ENCODE measurements at regions not wholly inside any gene's neighbourhood (a gene's known extent, or its start where the extent isn't known, plus 50 kb on each side); places are given as distances from the start of the nearest gene placed in this dataset.
"Not testable (repeated sequence)": the region's sequence is repeated elsewhere in the genome, so short reads cannot be mapped to it uniquely, and the experiment has no call there.

GRCh38 chr18:45340884-45341283, 274.4 kb upstream of the SLC14A2 start:
- no peak for DNase-seq (ENCODE audit: low read depth in 3 of 3, low spot score in 1 of 3)

- DNase-seq (ENCODE audit: low read depth in 3 of 3, low spot score in 1 of 3) = no peak
Observed at GRCh38 chr18:45341454-45341853, 273.8 kb upstream of the SLC14A2 start.

- DNase-seq (ENCODE audit: low read depth in 3 of 3, low spot score in 1 of 3) = no peak
Observed at GRCh38 chr18:45342166-45342565, 273.1 kb upstream of the SLC14A2 start.

GRCh38 chr18:45342653-45343052, 272.6 kb upstream of the SLC14A2 start:
- no peak for DNase-seq (ENCODE audit: low read depth in 3 of 3, low spot score in 1 of 3)

- DNase-seq (ENCODE audit: low read depth in 3 of 3, low spot score in 1 of 3) = no peak
Observed at GRCh38 chr18:45343365-45343764, 271.9 kb upstream of the SLC14A2 start.

- DNase-seq (ENCODE audit: low read depth in 3 of 3, low spot score in 1 of 3) = not testable (repeated sequence)
Observed at GRCh38 chr18:45344680-45345079, 270.6 kb upstream of the SLC14A2 start.

- no peak for DNase-seq (ENCODE audit: low read depth in 3 of 3, low spot score in 1 of 3)
Observed at GRCh38 chr18:45349019-45349418, 266.3 kb upstream of the SLC14A2 start.

- DNase-seq (ENCODE audit: low read depth in 3 of 3, low spot score in 1 of 3) = no peak
Observed at GRCh38 chr18:45349467-45349866, 265.8 kb upstream of the SLC14A2 start.

GRCh38 chr18:45350404-45351156, 264.7 kb upstream of the SLC14A2 start:
- DNase-seq (ENCODE audit: low read depth in 3 of 3, low spot score in 1 of 3) = no peak

GRCh38 chr18:45352874-45353273, 262.4 kb upstream of the SLC14A2 start:
- no peak for DNase-seq (ENCODE audit: low read depth in 3 of 3, low spot score in 1 of 3)

- DNase-seq (ENCODE audit: low read depth in 3 of 3, low spot score in 1 of 3) = no peak
Observed at GRCh38 chr18:45353530-45353929, 261.7 kb upstream of the SLC14A2 start.

- no peak for DNase-seq (ENCODE audit: low read depth in 3 of 3, low spot score in 1 of 3)
Observed at GRCh38 chr18:45355944-45356520, 259.2 kb upstream of the SLC14A2 start.

GRCh38 chr18:45357686-45358470, 257.4 kb upstream of the SLC14A2 start:
- DNase-seq (ENCODE audit: low read depth in 3 of 3, low spot score in 1 of 3) = no peak

GRCh38 chr18:45359275-45360009, 255.8 kb upstream of the SLC14A2 start:
- no peak for DNase-seq (ENCODE audit: low read depth in 3 of 3, low spot score in 1 of 3)

GRCh38 chr18:45361125-45361851, 254.0 kb upstream of the SLC14A2 start:
- DNase-seq (ENCODE audit: low read depth in 3 of 3, low spot score in 1 of 3) = no peak

GRCh38 chr18:45363196-45363595, 252.1 kb upstream of the SLC14A2 start:
- DNase-seq (ENCODE audit: low read depth in 3 of 3, low spot score in 1 of 3) = no peak

GRCh38 chr18:45365835-45366234, 249.4 kb upstream of the SLC14A2 start:
- DNase-seq (ENCODE audit: low read depth in 3 of 3, low spot score in 1 of 3) = no peak

- no peak for DNase-seq (ENCODE audit: low read depth in 3 of 3, low spot score in 1 of 3)
Observed at GRCh38 chr18:45370255-45371010, 244.8 kb upstream of the SLC14A2 start.

- no peak for DNase-seq (ENCODE audit: low read depth in 3 of 3, low spot score in 1 of 3)
Observed at GRCh38 chr18:45373286-45373880, 241.9 kb upstream of the SLC14A2 start.

- no peak for DNase-seq (ENCODE audit: low read depth in 3 of 3, low spot score in 1 of 3)
Observed at GRCh38 chr18:45374236-45374635, 241.0 kb upstream of the SLC14A2 start.

All from stimulated activated CD4-positive, alpha-beta T cell treated with anti-CD3 and anti-CD28 coated beads, TNF-alpha, amount 100 ng/mL, for 1 hour (primary cell).